IMR-90 (cell line): ENCODE measurements at regions not wholly inside any gene's neighbourhood (a gene's known extent, or its start where the extent isn't known, plus 50 kb on each side); places are given as distances from the start of the nearest gene placed in this dataset.
A peak's percentile ranks its signal among the peaks of the same experiment; 100 is the strongest.

Experiments used
- ATAC-seq: fragments of 200-7000 bp; cut with Tn5 transposase; 2 replicates; pipeline ENCODE4 v1.9.1; 2020; ENCODE audit warnings: low read depth, mild to moderate bottlenecking, moderate library complexity
- BruUV-seq: library from RNA; stranded (reverse); fragments of 400-500 nt; replicated peaks from 2 replicates; lab custom pipeline; 2021; lab: Mats Ljungman, UMichigan
- CTCF ChIA-PET: fragments of 300-600 bp; formaldehyde crosslinking; extraction: SDS; loops from one replicate; lab custom pipeline; 2021; ENCODE audit warnings: antibody characterized with exemption; lab: Yijun Ruan, JAX
- POLR2A ChIA-PET: fragments of 300-600 bp; sonication (Branson Sonifier 250); formaldehyde crosslinking; loops from one replicate; lab custom pipeline; 2022; ENCODE audit warnings: antibody characterized with exemption; ENCODE audit not compliant: unreplicated experiment; lab: Charles Lee
- DNase-seq: peaks from one replicate; pipeline ENCODE4 v3.0.0; 2013
- H2AFZ ChIP-seq: replicated peaks from 2 replicates; pipeline ENCODE3; 2013; ENCODE audit warnings: low read length, mild to moderate bottlenecking; ENCODE audit not compliant: poor library complexity
- H2AK5ac ChIP-seq: 2 replicates; pipeline ENCODE4 v1.6.1; 2013; ENCODE audit warnings: low read depth, low read length, inconsistent platforms
- H2AK9ac ChIP-seq: replicated peaks from 2 replicates; pipeline ENCODE3; 2013; ENCODE audit warnings: mild to moderate bottlenecking, low read depth, low read length, moderate library complexity; ENCODE audit not compliant: poor library complexity
- H2BK120ac ChIP-seq: 2 replicates; pipeline ENCODE4 v1.6.1; 2013; ENCODE audit warnings: low read depth, low read length, inconsistent platforms
- H2BK15ac ChIP-seq: 3 replicates; pipeline ENCODE4 v1.6.1; 2013; ENCODE audit warnings: low read depth, low read length, inconsistent platforms
- H2BK20ac ChIP-seq: 2 replicates; pipeline ENCODE4 v1.6.1; 2013; ENCODE audit warnings: low read depth, mild to moderate bottlenecking, inconsistent platforms, low read length, moderate library complexity
- H2BK5ac ChIP-seq: 2 replicates; pipeline ENCODE4 v1.6.1; 2013; ENCODE audit warnings: mild to moderate bottlenecking, low read depth, low read length, inconsistent platforms; ENCODE audit not compliant: poor library complexity, severe bottlenecking
- H3K14ac ChIP-seq: replicated peaks from 2 replicates; pipeline ENCODE4 v1.6.1; 2013; ENCODE audit warnings: low read depth, low read length, inconsistent platforms
- H3K18ac ChIP-seq: 2 replicates; pipeline ENCODE4 v1.6.1; 2013; ENCODE audit warnings: low read depth, low read length, control low read depth
- H3K23ac ChIP-seq: 2 replicates; pipeline ENCODE4 v1.6.1; 2013; ENCODE audit warnings: low read depth, low read length, inconsistent platforms
- H3K27ac ChIP-seq: 2 replicates; pipeline ENCODE4 v1.5.1; 2013; ENCODE audit warnings: mild to moderate bottlenecking, control low read depth, low read length; ENCODE audit not compliant: insufficient read depth
- H3K27me3 ChIP-seq: 2 replicates; pipeline ENCODE4 v1.6.1; 2013; ENCODE audit warnings: low read length; ENCODE audit not compliant: control insufficient read depth, insufficient read depth
- H3K36me3 ChIP-seq: 2 replicates; pipeline ENCODE4 v1.6.1; 2013; ENCODE audit warnings: low read length, mixed read lengths; ENCODE audit not compliant: control insufficient read depth, insufficient read depth
- H3K4ac ChIP-seq: 2 replicates; pipeline ENCODE4 v1.6.1; 2013; ENCODE audit warnings: low read depth, low read length, inconsistent platforms
- H3K4me1 ChIP-seq: 2 replicates; pipeline ENCODE4 v1.6.1; 2013; ENCODE audit warnings: low read length, mixed read lengths; ENCODE audit not compliant: control insufficient read depth, insufficient read depth
- H3K4me2 ChIP-seq: 2 replicates; pipeline ENCODE4 v1.6.1; 2013; ENCODE audit warnings: low read depth, mild to moderate bottlenecking, control low read depth, low read length, moderate library complexity
- H3K4me3 ChIP-seq: 2 replicates; pipeline ENCODE4 v1.5.1; 2013; ENCODE audit warnings: low read depth, mild to moderate bottlenecking, control low read depth, low read length, moderate library complexity; ENCODE audit not compliant: insufficient read depth
- H3K56ac ChIP-seq: 2 replicates; pipeline ENCODE4 v1.6.1; 2013; ENCODE audit warnings: low read length, inconsistent platforms; ENCODE audit not compliant: insufficient read depth; ENCODE audit errors: extremely low read depth
- H3K79me1 ChIP-seq, 2 experiments: 2 replicates each; pipeline ENCODE4 v1.6.1; 2013; ENCODE audit warnings: low read length in 2 of 2, inconsistent platforms in 1 of 2, low read depth in 1 of 2
- H3K9ac ChIP-seq: 2 replicates; pipeline ENCODE4 v1.6.1; 2013; ENCODE audit warnings: low read depth, low read length, control low read depth
- H3K9me1 ChIP-seq: 2 replicates; pipeline ENCODE4 v1.6.1; 2013; ENCODE audit warnings: low read length, inconsistent platforms; ENCODE audit not compliant: insufficient read depth
- H3K9me3 ChIP-seq: 2 replicates; pipeline ENCODE4 v1.6.1; 2013; ENCODE audit warnings: low read length; ENCODE audit not compliant: control insufficient read depth, insufficient read depth
- H4K20me1 ChIP-seq: 2 replicates; pipeline ENCODE4 v1.6.1; 2013; ENCODE audit warnings: low read length, inconsistent platforms; ENCODE audit not compliant: insufficient read depth
- H4K5ac ChIP-seq: 2 replicates; pipeline ENCODE4 v1.6.1; 2013; ENCODE audit warnings: mild to moderate bottlenecking, low read depth, low read length, control low read depth
- H4K8ac ChIP-seq, 2 experiments: 2 replicates each; pipeline ENCODE4 v1.6.1; 2013; ENCODE audit warnings: low read depth in 2 of 2, low read length in 2 of 2, control low read depth in 1 of 2, inconsistent platforms in 1 of 2
- H4K91ac ChIP-seq: 2 replicates; pipeline ENCODE4 v1.6.1; 2013; ENCODE audit warnings: low read depth, low read length, inconsistent platforms; ENCODE audit not compliant: insufficient read depth
- BHLHE40 ChIP-seq: fragments of 150-350 bp; IDR thresholded peaks from 2 replicates; pipeline ENCODE4 v1.6.1; 2016; ENCODE audit warnings: mild to moderate bottlenecking, low read depth, low read length
- CEBPB ChIP-seq: IDR thresholded peaks from 2 replicates; pipeline ENCODE4 v1.6.1; 2012; ENCODE audit warnings: low read depth, low read length, improper control_type of control experiment
- CHD1 ChIP-seq: IDR thresholded peaks from 2 replicates; pipeline ENCODE4 v1.6.1; 2012; ENCODE audit warnings: low read depth, low read length, improper control_type of control experiment
- CTCF ChIP-seq: conservative IDR thresholded peaks from 2 replicates; pipeline ENCODE4 v1.5.1; 2012; ENCODE audit warnings: mild to moderate bottlenecking, low read depth, low read length, improper control_type of control experiment
- ELK1 ChIP-seq: fragments of 150-350 bp; IDR thresholded peaks from 2 replicates; pipeline ENCODE4 v1.6.1; 2016; ENCODE audit warnings: low read depth, mild to moderate bottlenecking, low read length, moderate library complexity, borderline replicate concordance
- FOS ChIP-seq: fragments of 150-350 bp; IDR thresholded peaks from 2 replicates; pipeline ENCODE4 v1.6.1; 2016; ENCODE audit warnings: low read depth, low read length
- MAFK ChIP-seq: IDR thresholded peaks from 2 replicates; pipeline ENCODE4 v1.6.1; 2012; ENCODE audit warnings: low read depth, low read length, improper control_type of control experiment
- MAZ ChIP-seq: IDR thresholded peaks from 2 replicates; pipeline ENCODE4 v1.6.1; 2012; ENCODE audit warnings: low read depth, mild to moderate bottlenecking, low read length, improper control_type of control experiment, moderate library complexity, borderline replicate concordance
- MXI1 ChIP-seq: IDR thresholded peaks from 2 replicates; pipeline ENCODE4 v1.6.1; 2012; ENCODE audit warnings: low read depth, mild to moderate bottlenecking, low read length, moderate library complexity, borderline replicate concordance
- NFE2L2 ChIP-seq: fragments of 150-350 bp; IDR thresholded peaks from 2 replicates; pipeline ENCODE4 v1.6.1; 2016; ENCODE audit warnings: low read depth, mild to moderate bottlenecking, low read length
- POLR2A ChIP-seq: IDR thresholded peaks from 2 replicates; pipeline ENCODE4 v1.6.1; 2012; ENCODE audit warnings: mild to moderate bottlenecking, low read depth, low read length
- RAD21 ChIP-seq: IDR thresholded peaks from 2 replicates; pipeline ENCODE4 v1.6.1; 2012; ENCODE audit warnings: low read length, improper control_type of control experiment
- RCOR1 ChIP-seq: IDR thresholded peaks from 2 replicates; pipeline ENCODE4 v1.6.1; 2012; ENCODE audit warnings: mild to moderate bottlenecking, low read length, improper control_type of control experiment; ENCODE audit not compliant: insufficient replicate concordance
- RFX5 ChIP-seq: IDR thresholded peaks from 2 replicates; pipeline ENCODE4 v1.8.0; 2012; ENCODE audit warnings: low read depth, mild to moderate bottlenecking, low read length, moderate library complexity
- SMC3 ChIP-seq: fragments of 150-350 bp; IDR thresholded peaks from 2 replicates; pipeline ENCODE4 v1.6.1; 2016; ENCODE audit warnings: low read depth, mild to moderate bottlenecking, antibody characterized with exemption, low read length, moderate library complexity
- USF2 ChIP-seq: fragments of 150-350 bp; IDR thresholded peaks from 2 replicates; pipeline ENCODE4 v1.6.1; 2017; ENCODE audit warnings: mild to moderate bottlenecking, antibody characterized with exemption, low read length, low read depth
- WGBS, 2 experiments: methylation state at CpG; one replicate each; pipeline versions ENCODE4 v1.1.5 to v1.1.7; 2013; ENCODE audit warnings: missing lambda C conversion rate in 2 of 2; ENCODE audit not compliant: insufficient read length in 1 of 2; ENCODE audit errors: extremely low coverage in 2 of 2; 5-methylcytosine and 5-hydroxymethylcytosine counted together
- dilution Hi-C: fragments of 300-500 bp; cut with HindIII; formaldehyde crosslinking; loops from one replicate; pipeline ENCODE4 v1.14.3; 2018; ENCODE audit warnings: low sequenced_read_pairs; ENCODE audit not compliant: unreplicated experiment
- in situ Hi-C: fragments of 300-500 bp; cut with MboI; formaldehyde crosslinking; loops from 3 replicates; pipeline ENCODE4 v1.14.3; 2019; ENCODE audit warnings: low sequenced_read_pairs, inconsistent platforms, mixed read lengths
- intact Hi-C: fragments of 100-400 bp; cut with micrococcal nuclease; formaldehyde crosslinking; loops from 2 replicates; pipeline ENCODE4 v1.10.0; 2022

- H3K18ac ChIP-seq = no peak overlapping the region
- H3K56ac ChIP-seq = no peak overlapping the region
- H3K4me3 ChIP-seq = no peak overlapping the region
- CTCF ChIA-PET = interaction anchor here (0.6 kb wide), 1 partner anchor 133 kb away, joined by 3 read pairs; no protein-coding TSS in a partner anchor
- 0 out of 2 replicates have a peak, but pooled peaks cover 9% of the 10 kb centered on the region for H3K9me1 ChIP-seq
- H2AK5ac ChIP-seq = no peak overlapping the region
- BruUV-seq = no TSS peak
- H4K5ac ChIP-seq = no peak overlapping the region
- H2BK5ac ChIP-seq = no peak overlapping the region
- H4K8ac ChIP-seq = no peak overlapping the region
- WGBS, 2 experiments = no CpG with 5 or more reads among the region's 1 CpG
- H3K4ac ChIP-seq = no peak overlapping the region
- intact Hi-C loops (loop anchor here (10.0 kb wide), 1 partner anchor 363 kb away; no protein-coding TSS in a partner anchor), dilution Hi-C loops (no loop called here), in situ Hi-C loops (no loop called here)
- POLR2A ChIA-PET = no interaction called here
- H4K20me1 ChIP-seq = no peaks in the 10 kb centered on the region
- no peaks in the 10 kb centered on the region for H3K36me3 ChIP-seq
- no peak overlapping the region for H3K27ac ChIP-seq
- DNase-seq (peak; percentile 55), ATAC-seq (no peak)
- no peaks in the 10 kb centered on the region for H3K27me3 ChIP-seq
- no peak overlapping the region for H3K9ac ChIP-seq
- H3K4me1 ChIP-seq = peaks cover 12% of the 10 kb centered on the region
- H2AK9ac ChIP-seq = no peak overlapping the region
- no peaks in the 10 kb centered on the region for H3K9me3 ChIP-seq
- no peak overlapping the region for H3K14ac ChIP-seq
- TF ChIP-seq RCOR1 (no peak), NFE2L2 (no peak), BHLHE40 (no peak), POLR2A (no peak), ELK1 (no peak), USF2 (no peak), MAZ (no peak), RFX5 (no peak), CHD1 (no peak), FOS (no peak), MAFK (no peak), RAD21 (no peak), SMC3 (no peak), CEBPB (no peak), MXI1 (no peak), CTCF (no peak)
- no peak overlapping the region for H2BK15ac ChIP-seq
- H4K91ac ChIP-seq = no peak overlapping the region
- no peak overlapping the region for H3K4me2 ChIP-seq
- H3K79me1 ChIP-seq = no peaks in the 10 kb centered on the region
- H2BK20ac ChIP-seq = no peak overlapping the region
- no peak overlapping the region for H3K23ac ChIP-seq
- no peak overlapping the region for H2BK120ac ChIP-seq
- no peak overlapping the region for H2AFZ ChIP-seq
Observed at GRCh38 chr2:149991576-149991975, 404.0 kb upstream of the MMADHC start.
